Sigmoid colon (tissue), 4 donors: ENCODE measurements at regions not wholly inside any gene's neighbourhood (a gene's known extent, or its start where the extent isn't known, plus 50 kb on each side); places are given as distances from the start of the nearest gene placed in this dataset.

Experiments used
- EP300 ChIP-seq, 4 donors: sonication (generic); formaldehyde crosslinking; IDR thresholded peaks; one replicate each; pipeline ENCODE4 v1.6.1; 2017; ENCODE audit warnings: antibody characterized with exemption in 4 of 4
- POLR2A ChIP-seq, 2 donors: fragments of 450-650 bp; IDR thresholded peaks; one replicate each; pipeline ENCODE4 v1.6.1; 2016; ENCODE audit warnings: antibody characterized with exemption in 2 of 2, mild to moderate bottlenecking in 2 of 2, moderate library complexity in 2 of 2
- POLR2AphosphoS5 ChIP-seq, 4 donors: sonication (generic); formaldehyde crosslinking; IDR thresholded peaks; one replicate each; pipeline ENCODE4 v1.6.1; 2017; ENCODE audit warnings: antibody characterized with exemption in 4 of 4
- TF ChIP-seq, protein P1 (sequence below), 4 experiments: fragments of 450-650 bp in 3 of 4; fragments of 200-600 bp in 1 of 4; IDR thresholded peaks; one replicate each; pipeline ENCODE4 v1.5.1; 2016 to 2019; ENCODE audit warnings: antibody characterized with exemption in 4 of 4, mild to moderate bottlenecking in 3 of 4, moderate library complexity in 2 of 4

DNA sequence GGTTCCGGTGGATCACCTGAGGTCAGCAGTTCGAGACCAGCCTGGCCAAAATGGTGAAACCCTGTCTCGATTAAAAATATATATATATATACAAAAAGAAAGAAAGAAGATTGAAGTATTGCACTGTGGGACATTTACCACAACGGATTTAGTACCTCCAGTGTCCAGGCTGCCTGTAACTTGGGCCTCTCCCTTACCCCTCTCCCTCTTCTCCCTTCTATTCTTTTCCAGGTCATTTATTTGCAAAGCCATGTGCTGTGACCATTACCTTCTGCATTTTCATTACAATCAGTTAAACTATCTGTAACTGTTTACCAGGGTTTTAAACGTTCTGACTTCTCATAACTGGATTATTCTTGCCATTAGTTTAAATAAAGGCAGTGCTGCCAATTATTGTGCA, 400.9 kb upstream of the ZNF804A start:
- TF ChIP-seq POLR2A (IDR thresholded peaks at IDR 0.05) (no peak), POLR2AphosphoS5 (IDR thresholded peaks at IDR 0.05) (no peak), EP300 (IDR thresholded peaks at IDR 0.05) (no peak)
- TF ChIP-seq, protein P1, sequence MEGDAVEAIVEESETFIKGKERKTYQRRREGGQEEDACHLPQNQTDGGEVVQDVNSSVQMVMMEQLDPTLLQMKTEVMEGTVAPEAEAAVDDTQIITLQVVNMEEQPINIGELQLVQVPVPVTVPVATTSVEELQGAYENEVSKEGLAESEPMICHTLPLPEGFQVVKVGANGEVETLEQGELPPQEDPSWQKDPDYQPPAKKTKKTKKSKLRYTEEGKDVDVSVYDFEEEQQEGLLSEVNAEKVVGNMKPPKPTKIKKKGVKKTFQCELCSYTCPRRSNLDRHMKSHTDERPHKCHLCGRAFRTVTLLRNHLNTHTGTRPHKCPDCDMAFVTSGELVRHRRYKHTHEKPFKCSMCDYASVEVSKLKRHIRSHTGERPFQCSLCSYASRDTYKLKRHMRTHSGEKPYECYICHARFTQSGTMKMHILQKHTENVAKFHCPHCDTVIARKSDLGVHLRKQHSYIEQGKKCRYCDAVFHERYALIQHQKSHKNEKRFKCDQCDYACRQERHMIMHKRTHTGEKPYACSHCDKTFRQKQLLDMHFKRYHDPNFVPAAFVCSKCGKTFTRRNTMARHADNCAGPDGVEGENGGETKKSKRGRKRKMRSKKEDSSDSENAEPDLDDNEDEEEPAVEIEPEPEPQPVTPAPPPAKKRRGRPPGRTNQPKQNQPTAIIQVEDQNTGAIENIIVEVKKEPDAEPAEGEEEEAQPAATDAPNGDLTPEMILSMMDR (IDR thresholded peaks at IDR 0.05): no peak
